ENCODE measurements at regions not wholly inside any gene's neighbourhood (a gene's known extent, or its start where the extent isn't known, plus 50 kb on each side); places are given as distances from the start of the nearest gene placed in this dataset.
A peak's percentile ranks its signal among the peaks of the same experiment; 100 is the strongest.

DNA sequence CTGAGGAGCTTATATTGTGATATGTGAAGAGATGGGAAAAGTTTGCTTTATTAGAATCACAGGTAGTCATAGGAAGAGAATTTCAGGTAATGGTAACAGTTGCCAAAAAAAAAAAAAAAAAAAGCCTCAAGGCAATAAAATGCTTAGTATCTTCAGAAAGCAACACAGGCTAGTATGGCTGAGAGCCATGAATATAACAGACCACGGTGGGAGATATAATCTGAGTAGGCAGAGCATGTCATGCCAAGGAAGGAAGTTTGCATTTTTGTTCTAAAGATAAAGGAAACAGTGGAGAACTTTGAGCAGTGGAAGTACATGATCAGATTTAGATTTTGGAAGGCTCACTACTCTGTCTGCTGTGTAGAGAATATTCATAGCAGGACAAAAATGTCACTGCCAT lies 211.4 kb downstream of the ETS1 start:
- Histone ChIP-seq H3K4me3 (ENCODE audit: low read length) (no peak overlapping the region), H3K27me3 (ENCODE audit: low read length) (no peaks in the 10 kb centered on the region), H3K4me1 (ENCODE audit: low read length) (peaks cover 17% of the 10 kb centered on the region), H3K79me2 (ENCODE audit: low read length) (no peaks in the 10 kb centered on the region), H3K27ac (ENCODE audit: low read length) (no peak overlapping the region), H3K36me3 (ENCODE audit: insufficient read depth, low read length) (no peaks in the 10 kb centered on the region), H3K9me2 (replicated peaks; ENCODE audit: insufficient read depth, low read length) (no peaks in the 10 kb centered on the region), H3K4me2 (ENCODE audit: low read depth, low read length, poor library complexity, severe bottlenecking) (no peak overlapping the region), H4K20me1 (ENCODE audit: insufficient read depth, low read depth, low read length) (no peaks in the 10 kb centered on the region), H3K9ac (ENCODE audit: low read length) (no peak overlapping the region), H2AFZ (ENCODE audit: low read length) (no peak overlapping the region), H3K9me3 (ENCODE audit: low read length) (no peaks in the 10 kb centered on the region)
- no peak for DNase-seq

DNA sequence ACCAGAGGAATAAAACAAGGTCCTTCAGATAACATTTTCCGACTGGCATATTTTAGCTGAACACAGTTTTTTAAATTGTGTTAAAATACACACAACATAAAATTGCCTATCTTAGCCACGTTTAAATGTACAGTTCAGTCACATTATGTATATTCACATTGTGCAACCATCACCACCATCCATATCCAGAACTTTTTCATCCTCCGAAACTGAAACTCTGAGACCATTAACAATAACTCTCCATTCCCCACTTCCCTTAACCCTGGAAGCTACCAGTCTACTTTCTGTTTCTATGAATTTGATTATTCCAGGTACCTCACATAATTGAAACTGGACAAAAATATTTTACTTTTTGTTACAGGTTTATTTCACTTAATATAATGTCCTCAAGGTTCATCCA lies 213.3 kb downstream of the ETS1 start:
- no peaks in the 10 kb centered on the region for H3K36me3 ChIP-seq (ENCODE audit: insufficient read depth, low read length)
- H3K9ac ChIP-seq (ENCODE audit: low read length): no peak overlapping the region
- no peaks in the 10 kb centered on the region for H4K20me1 ChIP-seq (ENCODE audit: insufficient read depth, low read depth, low read length)
- DNase-seq: no peak
- H3K9me3 ChIP-seq (ENCODE audit: low read length): no peaks in the 10 kb centered on the region
- H3K27me3 ChIP-seq (ENCODE audit: low read length): no peaks in the 10 kb centered on the region
- H3K27ac ChIP-seq (ENCODE audit: low read length): no peak overlapping the region
- H3K4me2 ChIP-seq (ENCODE audit: low read depth, low read length, poor library complexity, severe bottlenecking): no peak overlapping the region
- no peaks in the 10 kb centered on the region for H3K79me2 ChIP-seq (ENCODE audit: low read length)
- H2AFZ ChIP-seq (ENCODE audit: low read length): no peak overlapping the region
- H3K4me1 ChIP-seq (ENCODE audit: low read length): peaks cover 17% of the 10 kb centered on the region
- H3K9me2 ChIP-seq (replicated peaks; ENCODE audit: insufficient read depth, low read length): no peaks in the 10 kb centered on the region
- no peak overlapping the region for H3K4me3 ChIP-seq (ENCODE audit: low read length)

DNA sequence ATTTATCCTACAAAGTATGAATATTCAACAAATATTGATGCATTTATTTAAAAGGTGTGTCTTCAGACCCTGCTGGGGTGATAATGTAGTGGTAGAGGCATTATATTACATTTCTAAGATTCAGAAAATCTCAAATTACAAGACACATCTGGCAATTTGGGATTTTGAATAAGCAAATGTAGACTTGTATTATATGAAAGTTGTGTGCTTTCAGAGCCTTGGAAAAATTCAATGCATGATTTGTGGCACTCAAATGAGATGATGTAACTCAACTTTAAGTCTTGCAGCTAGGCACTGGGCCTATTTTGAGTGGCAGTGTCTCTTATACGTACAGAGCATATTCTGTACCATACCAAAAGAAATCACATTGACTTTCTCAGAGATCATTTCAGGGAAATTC lies 214.4 kb downstream of the ETS1 start:
- no peaks in the 10 kb centered on the region for H3K79me2 ChIP-seq (ENCODE audit: low read length)

DNA sequence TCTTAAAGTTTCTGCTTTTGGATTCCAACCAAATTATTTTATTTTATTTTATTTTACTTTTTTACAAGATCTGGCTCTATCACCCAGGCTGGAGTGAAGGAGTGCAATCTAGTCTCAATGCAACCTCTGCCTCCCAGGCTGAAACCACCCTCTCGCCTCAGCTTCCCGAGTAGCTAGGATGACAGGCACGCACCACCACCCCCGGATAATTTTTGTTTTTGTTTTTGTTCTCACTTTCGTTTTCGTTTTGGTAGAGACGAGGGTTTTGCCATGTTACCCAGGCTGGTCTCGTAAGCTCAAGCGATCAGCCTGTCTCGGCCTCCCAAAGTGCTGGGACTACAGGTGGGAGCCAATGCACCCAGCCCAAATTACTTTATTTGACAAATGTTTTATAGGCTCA lies 219.8 kb downstream of the ETS1 start:
- Histone ChIP-seq H3K36me3 (ENCODE audit: insufficient read depth, low read length) (no peaks in the 10 kb centered on the region), H3K4me2 (ENCODE audit: low read depth, low read length, poor library complexity, severe bottlenecking) (peak overlapping the region; percentile 35), H3K27ac (ENCODE audit: low read length) (no peak overlapping the region), H2AFZ (ENCODE audit: low read length) (no peak overlapping the region), H3K9ac (ENCODE audit: low read length) (no peak overlapping the region), H3K9me2 (replicated peaks; ENCODE audit: insufficient read depth, low read length) (no peaks in the 10 kb centered on the region), H3K27me3 (ENCODE audit: low read length) (no peaks in the 10 kb centered on the region), H4K20me1 (ENCODE audit: insufficient read depth, low read depth, low read length) (no peaks in the 10 kb centered on the region), H3K4me3 (ENCODE audit: low read length) (no peak overlapping the region), H3K9me3 (ENCODE audit: low read length) (no peaks in the 10 kb centered on the region), H3K79me2 (ENCODE audit: low read length) (no peaks in the 10 kb centered on the region), H3K4me1 (ENCODE audit: low read length) (peaks cover 9% of the 10 kb centered on the region)
- no peak for DNase-seq

More for the DNA sequence above, 214.4 kb downstream of the ETS1 start:
- Histone ChIP-seq H3K4me1 (ENCODE audit: low read length) (peaks cover 19% of the 10 kb centered on the region), H3K4me3 (ENCODE audit: low read length) (no peak overlapping the region), H3K9ac (ENCODE audit: low read length) (peak overlapping the region; percentile 17; the same call in 1 of the 2 replicates), H3K9me2 (replicated peaks; ENCODE audit: insufficient read depth, low read length) (no peaks in the 10 kb centered on the region), H4K20me1 (ENCODE audit: insufficient read depth, low read depth, low read length) (no peaks in the 10 kb centered on the region), H3K4me2 (ENCODE audit: low read depth, low read length, poor library complexity, severe bottlenecking) (peak overlapping the region; percentile 1), H3K36me3 (ENCODE audit: insufficient read depth, low read length) (no peaks in the 10 kb centered on the region), H3K27ac (ENCODE audit: low read length) (peak overlapping the region; percentile 3; the same call in 1 of the 2 replicates), H2AFZ (ENCODE audit: low read length) (no peak overlapping the region), H3K27me3 (ENCODE audit: low read length) (no peaks in the 10 kb centered on the region), H3K9me3 (ENCODE audit: low read length) (no peaks in the 10 kb centered on the region)
- DNase-seq: peak; percentile 57

DNA sequence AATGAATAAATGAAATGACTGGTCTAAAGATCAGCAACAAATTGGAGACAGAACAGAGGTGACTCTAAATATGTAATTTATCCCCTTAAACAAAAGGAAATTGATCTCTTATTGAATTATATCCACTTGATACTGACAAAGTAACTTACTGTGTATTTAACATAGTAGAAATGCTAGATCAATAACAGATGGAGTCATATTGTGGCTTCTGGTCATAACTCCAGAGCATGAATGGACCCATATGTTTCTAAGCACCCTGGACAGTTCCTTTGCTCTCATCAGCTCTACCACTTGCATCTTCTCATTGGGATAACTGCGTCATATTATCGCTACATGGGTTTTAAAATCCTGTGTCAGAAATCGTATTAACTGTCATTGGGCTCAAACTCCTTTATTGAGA lies 222.3 kb downstream of the ETS1 start:
- H3K79me2 ChIP-seq (ENCODE audit: low read length): no peaks in the 10 kb centered on the region
- no peaks in the 10 kb centered on the region for H3K9me3 ChIP-seq (ENCODE audit: low read length)
- H3K4me1 ChIP-seq (ENCODE audit: low read length): peaks cover 5% of the 10 kb centered on the region
- H3K9ac ChIP-seq (ENCODE audit: low read length): no peak overlapping the region
- no peak overlapping the region for H3K27ac ChIP-seq (ENCODE audit: low read length)
- H4K20me1 ChIP-seq (ENCODE audit: insufficient read depth, low read depth, low read length): no peaks in the 10 kb centered on the region
- no peaks in the 10 kb centered on the region for H3K9me2 ChIP-seq (replicated peaks; ENCODE audit: insufficient read depth, low read length)
- H3K27me3 ChIP-seq (ENCODE audit: low read length): no peaks in the 10 kb centered on the region
- H3K4me3 ChIP-seq (ENCODE audit: low read length): no peak overlapping the region
- DNase-seq: peak; percentile 47
- H3K36me3 ChIP-seq (ENCODE audit: insufficient read depth, low read length): no peaks in the 10 kb centered on the region
- H2AFZ ChIP-seq (ENCODE audit: low read length): no peak overlapping the region
- no peak overlapping the region for H3K4me2 ChIP-seq (ENCODE audit: low read depth, low read length, poor library complexity, severe bottlenecking)

DNA sequence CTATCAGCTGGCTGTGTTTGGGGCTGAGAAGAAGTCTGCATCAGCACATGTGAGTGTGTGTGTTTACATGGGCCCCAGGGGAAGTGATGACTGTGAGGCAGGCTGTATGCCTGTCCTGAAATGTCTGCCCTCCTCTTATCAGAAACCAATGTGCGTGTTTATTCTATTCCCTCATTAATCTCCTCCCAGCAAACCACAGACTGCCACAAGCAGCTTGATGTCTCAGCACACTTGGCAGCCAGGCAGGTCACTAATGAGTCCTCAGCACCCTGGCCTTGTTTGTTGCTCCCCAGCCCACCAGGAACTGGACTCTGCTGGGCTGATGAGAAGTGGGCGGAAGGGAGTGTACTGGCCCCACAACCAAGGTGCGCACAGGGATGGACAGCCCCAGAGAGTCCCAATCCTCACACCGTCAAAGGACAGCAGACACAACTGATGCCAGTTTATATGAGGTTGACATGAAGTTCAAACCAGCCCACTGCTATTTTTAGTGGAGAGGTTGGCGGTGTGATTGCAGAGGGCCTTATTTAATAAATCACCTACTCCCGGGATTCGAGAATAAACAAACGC lies 225.8 kb downstream of the ETS1 start:
- no peaks in the 10 kb centered on the region for H3K27me3 ChIP-seq (ENCODE audit: low read length)
- DNase-seq: no peak
- H4K20me1 ChIP-seq (ENCODE audit: insufficient read depth, low read depth, low read length): no peaks in the 10 kb centered on the region
- H3K4me3 ChIP-seq (ENCODE audit: low read length): no peak overlapping the region
- no peak overlapping the region for H3K9ac ChIP-seq (ENCODE audit: low read length)
- no peaks in the 10 kb centered on the region for H3K4me1 ChIP-seq (ENCODE audit: low read length)
- no peaks in the 10 kb centered on the region for H3K9me2 ChIP-seq (replicated peaks; ENCODE audit: insufficient read depth, low read length)
- no peak overlapping the region for H2AFZ ChIP-seq (ENCODE audit: low read length)
- no peaks in the 10 kb centered on the region for H3K79me2 ChIP-seq (ENCODE audit: low read length)
- H3K9me3 ChIP-seq (ENCODE audit: low read length): no peaks in the 10 kb centered on the region
- H3K27ac ChIP-seq (ENCODE audit: low read length): no peak overlapping the region
- no peaks in the 10 kb centered on the region for H3K36me3 ChIP-seq (ENCODE audit: insufficient read depth, low read length)
- no peak overlapping the region for H3K4me2 ChIP-seq (ENCODE audit: low read depth, low read length, poor library complexity, severe bottlenecking)

DNA sequence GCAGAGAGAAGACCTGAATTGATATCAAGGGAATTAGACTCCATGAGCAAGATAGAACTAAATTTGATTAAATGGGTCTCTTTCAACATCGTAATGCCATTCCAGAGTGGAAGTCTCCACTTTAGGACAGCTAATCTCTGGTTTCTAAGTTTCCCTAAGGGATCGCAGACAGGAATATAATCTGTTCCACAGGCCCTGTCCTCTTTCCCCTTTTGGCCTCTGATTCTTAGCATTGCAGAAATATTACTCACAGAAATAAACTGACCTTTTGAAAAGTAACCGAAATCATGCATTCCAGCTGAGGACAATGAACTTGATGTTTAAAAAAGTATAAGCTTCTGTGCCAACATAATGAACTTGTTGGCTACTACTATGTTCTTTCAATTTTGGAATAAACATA lies 227.8 kb downstream of the ETS1 start:
- H3K79me2 ChIP-seq (ENCODE audit: low read length): no peaks in the 10 kb centered on the region
- H3K9me2 ChIP-seq (replicated peaks; ENCODE audit: insufficient read depth, low read length): no peaks in the 10 kb centered on the region
- no peak overlapping the region for H3K27ac ChIP-seq (ENCODE audit: low read length)
- no peaks in the 10 kb centered on the region for H3K4me1 ChIP-seq (ENCODE audit: low read length)
- no peaks in the 10 kb centered on the region for H3K9me3 ChIP-seq (ENCODE audit: low read length)
- H3K27me3 ChIP-seq (ENCODE audit: low read length): no peaks in the 10 kb centered on the region
- H3K4me3 ChIP-seq (ENCODE audit: low read length): no peak overlapping the region
- no peak overlapping the region for H3K9ac ChIP-seq (ENCODE audit: low read length)
- H2AFZ ChIP-seq (ENCODE audit: low read length): no peak overlapping the region
- H3K36me3 ChIP-seq (ENCODE audit: insufficient read depth, low read length): no peaks in the 10 kb centered on the region
- H3K4me2 ChIP-seq (ENCODE audit: low read depth, low read length, poor library complexity, severe bottlenecking): no peak overlapping the region
- DNase-seq: no peak
- H4K20me1 ChIP-seq (ENCODE audit: insufficient read depth, low read depth, low read length): no peaks in the 10 kb centered on the region

DNA sequence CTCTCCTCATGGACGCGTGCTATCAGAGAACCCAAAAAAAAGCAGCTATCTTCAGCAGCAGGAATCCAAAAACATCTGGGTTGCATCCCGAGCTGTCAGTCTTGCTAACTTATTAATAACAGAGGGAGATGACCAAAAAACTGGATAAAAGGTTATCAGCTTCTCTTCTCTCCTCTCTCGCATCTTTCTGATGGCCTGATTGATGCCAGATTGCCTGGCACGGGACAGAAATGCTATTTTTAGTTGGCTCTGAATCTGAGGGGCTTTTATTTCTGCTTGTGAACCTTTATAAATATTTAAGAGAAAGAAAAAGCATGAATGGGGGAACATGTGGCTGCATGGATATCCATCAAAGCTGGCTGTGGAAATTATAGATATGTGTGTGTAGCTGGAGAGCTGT lies 230.3 kb downstream of the ETS1 start:
- no peaks in the 10 kb centered on the region for H3K36me3 ChIP-seq (ENCODE audit: insufficient read depth, low read length)
- no peaks in the 10 kb centered on the region for H4K20me1 ChIP-seq (ENCODE audit: insufficient read depth, low read depth, low read length)
- no peak overlapping the region for H3K27ac ChIP-seq (ENCODE audit: low read length)
- H2AFZ ChIP-seq (ENCODE audit: low read length): no peak overlapping the region
- no peaks in the 10 kb centered on the region for H3K9me2 ChIP-seq (replicated peaks; ENCODE audit: insufficient read depth, low read length)
- H3K9me3 ChIP-seq (ENCODE audit: low read length): no peaks in the 10 kb centered on the region
- H3K79me2 ChIP-seq (ENCODE audit: low read length): no peaks in the 10 kb centered on the region
- H3K4me1 ChIP-seq (ENCODE audit: low read length): no peaks in the 10 kb centered on the region
- H3K9ac ChIP-seq (ENCODE audit: low read length): no peak overlapping the region
- H3K4me3 ChIP-seq (ENCODE audit: low read length): no peak overlapping the region
- no peaks in the 10 kb centered on the region for H3K27me3 ChIP-seq (ENCODE audit: low read length)
- no peak for DNase-seq
- H3K4me2 ChIP-seq (ENCODE audit: low read depth, low read length, poor library complexity, severe bottlenecking): no peak overlapping the region

DNA sequence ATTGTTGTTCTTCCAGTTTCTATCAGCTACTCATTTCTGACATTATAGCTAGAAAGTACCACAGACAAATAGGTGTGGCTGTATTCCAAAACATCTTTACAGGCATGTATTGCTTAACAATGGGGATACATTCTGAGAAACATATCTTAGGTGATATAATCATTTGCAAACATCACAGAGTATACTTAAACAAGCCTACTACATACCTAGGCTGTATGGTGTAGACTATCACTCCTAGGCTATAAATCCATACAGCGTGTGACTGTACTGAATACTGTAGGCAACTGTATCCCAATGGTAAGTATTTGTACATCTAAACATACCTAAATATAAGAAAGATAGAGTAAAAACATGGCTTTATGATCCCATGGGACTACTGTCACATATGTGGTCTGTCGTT lies 231.8 kb downstream of the ETS1 start:
- Histone ChIP-seq H2AFZ (ENCODE audit: low read length) (no peak overlapping the region), H3K9me2 (replicated peaks; ENCODE audit: insufficient read depth, low read length) (no peaks in the 10 kb centered on the region), H3K4me3 (ENCODE audit: low read length) (no peak overlapping the region), H3K4me2 (ENCODE audit: low read depth, low read length, poor library complexity, severe bottlenecking) (no peak overlapping the region), H3K9me3 (ENCODE audit: low read length) (no peaks in the 10 kb centered on the region), H3K9ac (ENCODE audit: low read length) (no peak overlapping the region), H3K27me3 (ENCODE audit: low read length) (no peaks in the 10 kb centered on the region), H4K20me1 (ENCODE audit: insufficient read depth, low read depth, low read length) (no peaks in the 10 kb centered on the region), H3K4me1 (ENCODE audit: low read length) (no peaks in the 10 kb centered on the region), H3K79me2 (ENCODE audit: low read length) (no peaks in the 10 kb centered on the region), H3K36me3 (ENCODE audit: insufficient read depth, low read length) (no peaks in the 10 kb centered on the region), H3K27ac (ENCODE audit: low read length) (no peak overlapping the region)
- no peak for DNase-seq

Data from Karpas-422 (cell line).